ENCODE measurements at regions not wholly inside any gene's neighbourhood (a gene's known extent, or its start where the extent isn't known, plus 50 kb on each side); places are given as distances from the start of the nearest gene placed in this dataset.
A peak's percentile ranks its signal among the peaks of the same experiment; 100 is the strongest.

DNA sequence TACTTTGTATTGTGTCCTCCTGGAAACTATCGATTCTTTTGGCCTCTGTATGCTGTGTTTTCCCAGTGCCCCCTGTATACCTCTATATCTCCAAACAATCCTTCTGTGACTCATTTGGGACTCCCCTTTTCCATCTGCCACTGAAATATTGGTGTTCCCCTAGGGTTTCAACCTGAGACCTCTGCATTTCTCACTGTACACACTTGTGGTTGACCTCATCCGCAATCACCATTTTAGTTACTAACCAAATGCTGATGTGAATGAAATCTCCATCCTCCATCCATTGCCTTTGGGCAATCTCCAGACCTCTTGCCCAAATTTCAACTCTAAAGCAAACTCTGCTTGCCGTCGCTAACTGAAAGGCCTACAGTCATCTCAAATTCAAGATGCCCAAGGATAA lies 190.6 kb upstream of the PLET1 start:
- DNase-seq, result no peak
- intact Hi-C loops (cut with micrococcal nuclease), result no loop called here
- Histone ChIP-seq H3K9me3 (replicated peaks) (peaks cover 4% of the 10 kb centered on the region), H3K27me3 (ENCODE audit: low read depth) (no peaks in the 10 kb centered on the region), H3K27ac (replicated peaks) (no peak overlapping the region), H3K4me1 (no peaks in the 10 kb centered on the region), H3K36me3 (no peaks in the 10 kb centered on the region), H3K4me3 (no peak overlapping the region)
- TF ChIP-seq, protein P1, sequence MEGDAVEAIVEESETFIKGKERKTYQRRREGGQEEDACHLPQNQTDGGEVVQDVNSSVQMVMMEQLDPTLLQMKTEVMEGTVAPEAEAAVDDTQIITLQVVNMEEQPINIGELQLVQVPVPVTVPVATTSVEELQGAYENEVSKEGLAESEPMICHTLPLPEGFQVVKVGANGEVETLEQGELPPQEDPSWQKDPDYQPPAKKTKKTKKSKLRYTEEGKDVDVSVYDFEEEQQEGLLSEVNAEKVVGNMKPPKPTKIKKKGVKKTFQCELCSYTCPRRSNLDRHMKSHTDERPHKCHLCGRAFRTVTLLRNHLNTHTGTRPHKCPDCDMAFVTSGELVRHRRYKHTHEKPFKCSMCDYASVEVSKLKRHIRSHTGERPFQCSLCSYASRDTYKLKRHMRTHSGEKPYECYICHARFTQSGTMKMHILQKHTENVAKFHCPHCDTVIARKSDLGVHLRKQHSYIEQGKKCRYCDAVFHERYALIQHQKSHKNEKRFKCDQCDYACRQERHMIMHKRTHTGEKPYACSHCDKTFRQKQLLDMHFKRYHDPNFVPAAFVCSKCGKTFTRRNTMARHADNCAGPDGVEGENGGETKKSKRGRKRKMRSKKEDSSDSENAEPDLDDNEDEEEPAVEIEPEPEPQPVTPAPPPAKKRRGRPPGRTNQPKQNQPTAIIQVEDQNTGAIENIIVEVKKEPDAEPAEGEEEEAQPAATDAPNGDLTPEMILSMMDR (IDR thresholded peaks at IDR 0.05; ENCODE audit: borderline replicate concordance), result no peak

DNA sequence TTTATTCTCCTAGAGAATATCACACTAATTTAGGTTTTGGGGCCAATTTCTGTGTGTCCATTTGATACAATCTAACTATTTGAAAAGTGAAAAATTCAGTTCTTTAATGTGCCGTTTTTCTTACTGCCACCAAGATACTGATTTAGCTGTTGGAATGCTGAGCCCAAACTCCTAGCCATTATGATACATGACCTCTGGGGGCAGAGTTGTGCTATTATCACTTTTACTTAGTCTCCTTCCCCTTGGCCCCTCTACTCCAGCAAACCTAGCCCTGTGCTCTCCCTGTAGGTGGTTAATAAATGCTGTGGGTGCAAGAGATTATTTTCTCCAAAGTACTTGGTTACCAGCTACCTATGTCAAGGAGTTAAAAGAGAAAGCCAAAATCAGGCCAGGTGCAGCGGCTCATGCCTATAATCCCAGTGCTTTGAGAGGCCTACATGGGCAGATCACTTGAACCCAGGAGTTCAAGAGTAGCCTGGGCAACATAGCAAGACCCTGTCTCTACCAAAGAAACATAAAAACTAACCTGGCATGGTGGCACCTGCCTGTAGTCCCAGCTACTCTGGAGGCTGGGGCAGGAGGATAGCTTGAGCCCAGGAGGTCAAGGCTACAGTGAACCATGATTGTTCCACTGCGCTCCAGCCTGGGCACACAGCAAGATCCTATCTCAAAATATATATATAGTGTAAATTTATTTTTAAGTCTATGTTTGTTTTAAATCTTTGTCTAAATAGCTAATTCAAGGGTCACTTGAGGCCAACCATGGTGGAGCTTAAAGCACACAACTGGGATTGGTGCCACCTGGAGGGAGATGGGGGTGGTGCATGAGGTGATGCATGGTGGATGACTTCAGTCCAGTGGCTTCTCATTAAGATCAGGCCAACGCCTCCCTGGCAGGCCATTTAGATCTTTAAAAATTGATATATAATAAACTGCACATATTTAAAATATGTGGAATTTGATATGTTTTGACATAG lies 193.2 kb upstream of the PLET1 start:
- Histone ChIP-seq H3K36me3 (no peaks in the 10 kb centered on the region), H3K4me1 (no peaks in the 10 kb centered on the region), H3K4me3 (no peak overlapping the region), H3K27ac (replicated peaks) (no peak overlapping the region), H3K27me3 (ENCODE audit: low read depth) (no peaks in the 10 kb centered on the region), H3K9me3 (replicated peaks) (peaks cover 13% of the 10 kb centered on the region)
- intact Hi-C loops (cut with micrococcal nuclease), result no loop called here
- DNase-seq, result no peak
- TF ChIP-seq, protein P1 (IDR thresholded peaks at IDR 0.05; ENCODE audit: borderline replicate concordance), result peak; percentile 56

DNA sequence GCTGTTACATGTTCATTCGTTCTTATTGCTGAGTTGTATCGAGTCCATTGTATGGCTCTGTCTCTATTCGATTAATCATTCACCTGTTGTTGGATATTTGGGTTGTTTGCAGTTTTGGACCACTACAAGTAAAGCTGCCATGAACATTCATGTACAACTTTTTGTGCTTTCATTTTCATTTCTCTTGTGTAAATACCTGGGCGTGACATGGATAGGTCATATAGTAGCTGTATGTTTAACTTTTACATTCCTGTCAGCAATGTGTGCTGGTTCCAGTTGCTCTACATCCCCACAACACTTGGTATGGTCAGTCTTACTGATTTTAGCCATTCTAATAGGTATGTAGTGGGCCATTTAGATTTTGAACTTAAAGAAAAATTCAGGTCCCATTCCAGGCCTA lies 194.2 kb upstream of the PLET1 start:
- intact Hi-C loops (cut with micrococcal nuclease), result no loop called here

DNA sequence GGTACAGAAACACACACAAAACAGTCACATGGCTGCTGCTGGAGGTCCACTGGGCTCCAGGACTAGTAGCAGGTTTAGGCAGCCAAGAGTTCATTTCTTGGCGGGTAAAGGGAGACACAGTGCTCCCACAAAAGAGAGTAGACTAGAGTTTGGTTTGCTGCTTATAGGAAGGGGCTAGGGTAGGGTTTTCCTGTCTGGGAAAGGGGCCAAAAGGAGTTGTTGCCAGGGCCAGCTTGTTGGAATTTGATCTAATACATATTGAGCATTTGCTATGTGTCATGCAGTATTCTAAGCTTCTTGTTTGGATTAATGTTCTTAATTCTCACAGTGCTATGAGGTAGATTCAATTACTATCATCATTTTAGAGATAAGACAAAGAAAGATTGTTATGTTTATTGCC lies 195.1 kb upstream of the PLET1 start:
- intact Hi-C loops (cut with micrococcal nuclease), result no loop called here
- Histone ChIP-seq H3K27me3 (ENCODE audit: low read depth) (no peaks in the 10 kb centered on the region), H3K27ac (replicated peaks) (no peak overlapping the region), H3K36me3 (no peaks in the 10 kb centered on the region), H3K4me3 (no peak overlapping the region), H3K4me1 (no peaks in the 10 kb centered on the region), H3K9me3 (replicated peaks) (peaks cover 13% of the 10 kb centered on the region)
- no peak for DNase-seq
- TF ChIP-seq, protein P1 (IDR thresholded peaks at IDR 0.05; ENCODE audit: borderline replicate concordance), result no peak

More for the DNA sequence above, 194.2 kb upstream of the PLET1 start:
- DNase-seq, result no peak
- Histone ChIP-seq H3K27ac (replicated peaks) (no peak overlapping the region), H3K4me1 (no peaks in the 10 kb centered on the region), H3K36me3 (no peaks in the 10 kb centered on the region), H3K4me3 (no peak overlapping the region), H3K9me3 (replicated peaks) (peaks cover 13% of the 10 kb centered on the region), H3K27me3 (ENCODE audit: low read depth) (no peaks in the 10 kb centered on the region)
- TF ChIP-seq, protein P1 (IDR thresholded peaks at IDR 0.05; ENCODE audit: borderline replicate concordance), result no peak

DNA sequence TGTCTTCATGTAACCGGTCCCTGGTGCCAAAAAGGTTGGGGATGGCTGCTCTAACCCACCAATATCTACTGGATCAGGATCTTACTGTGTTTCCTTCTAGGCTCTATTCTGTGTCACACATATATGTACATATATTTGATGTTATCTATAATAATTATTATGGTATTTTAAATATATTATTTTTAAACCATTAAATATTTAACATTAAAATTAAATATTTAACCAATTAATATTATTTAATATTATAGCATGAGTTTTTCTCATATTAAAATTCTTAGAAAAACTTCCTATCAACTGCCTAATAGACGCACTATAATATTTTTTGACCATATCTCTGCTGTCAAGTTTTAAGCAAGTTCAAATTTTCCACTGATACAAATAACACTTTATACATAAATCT lies 196.9 kb upstream of the PLET1 start:
- H3K4me3 ChIP-seq, result no peak overlapping the region
- no peak for DNase-seq
- intact Hi-C loops (cut with micrococcal nuclease), result no loop called here

More for the DNA sequence above, 196.9 kb upstream of the PLET1 start:
- H3K36me3 ChIP-seq, result no peaks in the 10 kb centered on the region
- no peaks in the 10 kb centered on the region for H3K27me3 ChIP-seq (ENCODE audit: low read depth)
- TF ChIP-seq, protein P1 (IDR thresholded peaks at IDR 0.05; ENCODE audit: borderline replicate concordance), result no peak
- no peaks in the 10 kb centered on the region for H3K4me1 ChIP-seq
- H3K9me3 ChIP-seq (replicated peaks), result peaks cover 13% of the 10 kb centered on the region
- H3K27ac ChIP-seq (replicated peaks), result no peak overlapping the region
